ENCODE measurements at regions not wholly inside any gene's neighbourhood (a gene's known extent, or its start where the extent isn't known, plus 50 kb on each side); places are given as distances from the start of the nearest gene placed in this dataset.

DNA sequence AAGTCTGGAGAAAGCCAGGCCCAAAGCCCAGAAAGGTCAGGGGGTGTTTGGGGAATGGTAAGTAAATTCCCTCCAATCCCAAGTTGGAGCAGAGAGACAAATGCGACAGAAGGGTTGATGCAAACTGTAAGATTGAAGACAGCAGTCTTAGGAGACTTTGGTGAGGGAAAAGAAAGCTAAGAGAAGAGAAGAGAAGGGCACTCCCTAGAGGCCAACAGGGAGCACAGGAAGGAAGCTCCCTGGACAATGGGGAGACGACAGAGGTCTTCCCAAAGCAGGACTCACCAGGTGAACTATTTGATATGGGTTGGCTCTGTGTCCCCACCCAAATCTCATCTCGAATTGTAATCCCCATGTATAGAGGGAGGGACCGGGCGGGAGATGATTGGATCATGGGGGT lies 151.5 kb downstream of the KIF20B start:
- no peak for ATAC-seq (ENCODE audit: poor library complexity)
- H3K27me3 Mint-ChIP-seq = no peaks in the 10 kb centered on the region
- no peak overlapping the region for H3K4me3 Mint-ChIP-seq
- no peak overlapping the region for H3K27ac Mint-ChIP-seq
- ChIA-PET CTCF (no interaction called here), POLR2A (interaction anchor here (0.8 kb wide), 1 partner anchor 17 kb away, joined by 3 read pairs; no protein-coding TSS in a partner anchor)
- Histone ChIP-seq H3K4me3 (ENCODE audit: low read length) (no peak overlapping the region), H3K4me1 (ENCODE audit: insufficient read depth, low read length) (no peaks in the 10 kb centered on the region), H3K9me3 (ENCODE audit: control insufficient read depth in 1 of 2, insufficient read depth in 1 of 2, low read length in 2 of 2) (no peaks in the 10 kb centered on the region), H3K36me3 (ENCODE audit: insufficient read depth, low read length) (no peaks in the 10 kb centered on the region), H3K27me3 (ENCODE audit: control insufficient read depth in 1 of 2, insufficient read depth in 2 of 2, low read length in 2 of 2) (peaks cover 0 to 2% of the 10 kb centered on the region in 2 experiments), H3K27ac (ENCODE audit: low read depth in 1 of 2, low read length in 2 of 2) (no peak overlapping the region)
- no peaks in the 10 kb centered on the region for H3K36me3 Mint-ChIP-seq (ENCODE audit: low read depth)
- no peak for TF ChIP-seq CTCF (IDR thresholded peaks at IDR 0.05)
- DNase-seq = no peak
- intact Hi-C loops (cut with DNase I, micrococcal nuclease) = no loop called here
- no peaks in the 10 kb centered on the region for H3K4me1 Mint-ChIP-seq (ENCODE audit: low read depth)
- no peaks in the 10 kb centered on the region for H3K9me3 Mint-ChIP-seq

GRCh38 chr10:89853781-89854191 lies 152.4 kb downstream of the KIF20B start:
- Mint-ChIP-seq H3K9me3 (no peaks in the 10 kb centered on the region), H3K4me1 (ENCODE audit: low read depth) (no peaks in the 10 kb centered on the region), H3K4me3 (no peak overlapping the region), H3K27ac (no peak overlapping the region), H3K36me3 (ENCODE audit: low read depth) (no peaks in the 10 kb centered on the region), H3K27me3 (no peaks in the 10 kb centered on the region)
- no peak for TF ChIP-seq CTCF (IDR thresholded peaks at IDR 0.05)
- no peaks in the 10 kb centered on the region for H3K36me3 ChIP-seq (ENCODE audit: insufficient read depth, low read length)
- no peak overlapping the region for H3K4me3 ChIP-seq (ENCODE audit: low read length)
- H3K27me3 ChIP-seq (ENCODE audit: control insufficient read depth in 1 of 2, insufficient read depth in 2 of 2, low read length in 2 of 2) = peaks cover 0 to 2% of the 10 kb centered on the region in 2 experiments
- intact Hi-C loops (cut with DNase I, micrococcal nuclease) = no loop called here
- DNase-seq = no peak
- no peaks in the 10 kb centered on the region for H3K4me1 ChIP-seq (ENCODE audit: insufficient read depth, low read length)
- H3K9me3 ChIP-seq (ENCODE audit: control insufficient read depth in 1 of 2, insufficient read depth in 1 of 2, low read length in 2 of 2) = no peaks in the 10 kb centered on the region
- H3K27ac ChIP-seq (ENCODE audit: low read depth in 1 of 2, low read length in 2 of 2) = no peak overlapping the region
- ATAC-seq (ENCODE audit: poor library complexity) = no peak
- CTCF ChIA-PET = no interaction called here
- POLR2A ChIA-PET = no interaction called here

- no peaks in the 10 kb centered on the region for H3K36me3 Mint-ChIP-seq (ENCODE audit: low read depth)
- Histone ChIP-seq H3K4me3 (ENCODE audit: low read length) (no peak overlapping the region), H3K4me1 (ENCODE audit: insufficient read depth, low read length) (peaks cover 9% of the 10 kb centered on the region), H3K36me3 (ENCODE audit: insufficient read depth, low read length) (no peaks in the 10 kb centered on the region), H3K27me3 (ENCODE audit: control insufficient read depth in 1 of 2, insufficient read depth in 2 of 2, low read length in 2 of 2) (peaks cover 0 to 2% of the 10 kb centered on the region in 2 experiments), H3K27ac (ENCODE audit: low read depth in 1 of 2, low read length in 2 of 2) (no peak overlapping the region), H3K9me3 (ENCODE audit: control insufficient read depth in 1 of 2, insufficient read depth in 1 of 2, low read length in 2 of 2) (no peaks in the 10 kb centered on the region)
- H3K4me1 Mint-ChIP-seq (ENCODE audit: low read depth) = peaks cover 19% of the 10 kb centered on the region
- no peak for TF ChIP-seq CTCF (IDR thresholded peaks at IDR 0.05)
- ChIA-PET POLR2A (interaction anchor here (0.5 to 1.0 kb wide), 2 partner anchors 20 to 1020 kb away, joined by 3 to 4 read pairs; no protein-coding TSS in a partner anchor), CTCF (interaction anchor here (0.9 kb wide), 1 partner anchor 9 kb away, joined by 4 read pairs; no protein-coding TSS in a partner anchor)
- intact Hi-C loops (cut with DNase I, micrococcal nuclease) = no loop called here
- DNase-seq = no peak
- H3K4me3 Mint-ChIP-seq = no peak overlapping the region
- ATAC-seq (ENCODE audit: poor library complexity) = no peak
- no peak overlapping the region for H3K27ac Mint-ChIP-seq
- H3K9me3 Mint-ChIP-seq = no peaks in the 10 kb centered on the region
- H3K27me3 Mint-ChIP-seq = no peaks in the 10 kb centered on the region
These were observed 156.1 kb downstream of the KIF20B start for GRCh38 chr10:89857431-89858042.

All from CD4-positive, alpha-beta T cell (primary cell).